ENCODE measurements at regions not wholly inside any gene's neighbourhood (a gene's known extent, or its start where the extent isn't known, plus 50 kb on each side); places are given as distances from the start of the nearest gene placed in this dataset.

- TF ChIP-seq, protein P1, sequence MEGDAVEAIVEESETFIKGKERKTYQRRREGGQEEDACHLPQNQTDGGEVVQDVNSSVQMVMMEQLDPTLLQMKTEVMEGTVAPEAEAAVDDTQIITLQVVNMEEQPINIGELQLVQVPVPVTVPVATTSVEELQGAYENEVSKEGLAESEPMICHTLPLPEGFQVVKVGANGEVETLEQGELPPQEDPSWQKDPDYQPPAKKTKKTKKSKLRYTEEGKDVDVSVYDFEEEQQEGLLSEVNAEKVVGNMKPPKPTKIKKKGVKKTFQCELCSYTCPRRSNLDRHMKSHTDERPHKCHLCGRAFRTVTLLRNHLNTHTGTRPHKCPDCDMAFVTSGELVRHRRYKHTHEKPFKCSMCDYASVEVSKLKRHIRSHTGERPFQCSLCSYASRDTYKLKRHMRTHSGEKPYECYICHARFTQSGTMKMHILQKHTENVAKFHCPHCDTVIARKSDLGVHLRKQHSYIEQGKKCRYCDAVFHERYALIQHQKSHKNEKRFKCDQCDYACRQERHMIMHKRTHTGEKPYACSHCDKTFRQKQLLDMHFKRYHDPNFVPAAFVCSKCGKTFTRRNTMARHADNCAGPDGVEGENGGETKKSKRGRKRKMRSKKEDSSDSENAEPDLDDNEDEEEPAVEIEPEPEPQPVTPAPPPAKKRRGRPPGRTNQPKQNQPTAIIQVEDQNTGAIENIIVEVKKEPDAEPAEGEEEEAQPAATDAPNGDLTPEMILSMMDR (conservative IDR thresholded peaks at IDR 0.05 in 1 of 2, IDR thresholded peaks at IDR 0.05 in 1 of 2; ENCODE audit: low read depth in 1 of 2, low read length in 2 of 2): no peak
- TF ChIP-seq EZH2 (IDR thresholded peaks at IDR 0.05; ENCODE audit: low read length, missing control alignments): no peak
Observed at GRCh38 chr17:77867976-77868713, 90.4 kb upstream of the TNRC6C start.
